GM23248 (cell line): ENCODE measurements at regions not wholly inside any gene's neighbourhood (a gene's known extent, or its start where the extent isn't known, plus 50 kb on each side); places are given as distances from the start of the nearest gene placed in this dataset.

ENCODE experiments used
- DNase-seq: peaks from one replicate; pipeline ENCODE4 v3.0.0-alpha.2; 2015
- H2AFZ ChIP-seq: fragments of 200-600 bp; sonication (generic); 2 replicates; pipeline ENCODE4 v1.6.1; 2016; ENCODE audit warnings: antibody characterized with exemption
- H3F3A ChIP-seq: fragments of 200-600 bp; sonication (generic); 2 replicates; pipeline ENCODE4 v1.6.1; 2016; ENCODE audit warnings: mild to moderate bottlenecking, antibody characterized with exemption, mixed run types; ENCODE audit not compliant: insufficient read depth
- H3K27ac ChIP-seq: fragments of 200-600 bp; sonication (generic); 2 replicates; pipeline ENCODE4 v1.5.1; 2016; ENCODE audit warnings: mild to moderate bottlenecking
- H3K27me3 ChIP-seq: fragments of 200-600 bp; sonication (generic); replicated peaks from 2 replicates; pipeline ENCODE4 v1.6.1; 2016; ENCODE audit warnings: mild to moderate bottlenecking; ENCODE audit not compliant: insufficient read depth
- H3K36me3 ChIP-seq: fragments of 200-600 bp; sonication (generic); 2 replicates; pipeline ENCODE4 v1.6.1; 2016; ENCODE audit warnings: low read depth, mild to moderate bottlenecking
- H3K4me1 ChIP-seq: fragments of 200-600 bp; sonication (generic); 2 replicates; pipeline ENCODE4 v1.6.1; 2016; ENCODE audit warnings: mild to moderate bottlenecking; ENCODE audit not compliant: insufficient read depth
- H3K4me2 ChIP-seq: fragments of 200-600 bp; sonication (generic); one replicate; pipeline ENCODE4 v1.6.1; 2016; ENCODE audit warnings: mild to moderate bottlenecking; ENCODE audit not compliant: unreplicated experiment
- H3K4me3 ChIP-seq: fragments of 200-600 bp; sonication (generic); 2 replicates; pipeline ENCODE4 v1.5.1; 2016; ENCODE audit warnings: mild to moderate bottlenecking
- H3K79me2 ChIP-seq: fragments of 200-600 bp; sonication (generic); 2 replicates; pipeline ENCODE4 v1.6.1; 2016; ENCODE audit warnings: mild to moderate bottlenecking; ENCODE audit not compliant: insufficient read depth
- H3K9ac ChIP-seq: fragments of 200-600 bp; sonication (generic); 2 replicates; pipeline ENCODE4 v1.6.1; 2016; ENCODE audit warnings: mild to moderate bottlenecking
- H3K9me2 ChIP-seq: fragments of 200-600 bp; sonication (generic); 2 replicates; pipeline ENCODE4 v1.6.1; 2016; ENCODE audit warnings: mixed run types, mild to moderate bottlenecking, moderate library complexity; ENCODE audit not compliant: insufficient read depth
- H3K9me3 ChIP-seq: fragments of 200-600 bp; sonication (generic); one replicate; pipeline ENCODE4 v1.6.1; 2017; ENCODE audit warnings: low read depth
- H4K20me1 ChIP-seq: fragments of 200-600 bp; sonication (generic); 2 replicates; pipeline ENCODE4 v1.6.0; 2016; ENCODE audit not compliant: insufficient read depth
- EZH2 ChIP-seq: fragments of 200-600 bp; sonication (generic); IDR thresholded peaks from 2 replicates; pipeline ENCODE4 v1.6.1; 2018; ENCODE audit warnings: antibody characterized with exemption, mild to moderate bottlenecking; ENCODE audit not compliant: insufficient read depth, poor library complexity, severe bottlenecking
- EZH2phosphoT487 ChIP-seq: fragments of 200-600 bp; sonication (generic); IDR thresholded peaks from 2 replicates; pipeline ENCODE4 v1.6.1; 2018; ENCODE audit warnings: antibody characterized with exemption, moderate library complexity, mild to moderate bottlenecking, low read depth; ENCODE audit not compliant: insufficient read depth
- WGBS, 2 experiments: methylation state at CpG; one replicate each; pipeline ENCODE4 v1.1.6; 2015 to 2017; ENCODE audit warnings: low lambda C conversion rate in 2 of 2, low coverage in 1 of 2; ENCODE audit errors: missing lambda C conversion rate in 2 of 2; 5-methylcytosine and 5-hydroxymethylcytosine counted together
- in situ Hi-C: fragments of 300-500 bp; cut with MboI; formaldehyde crosslinking; loops from 2 replicates; pipeline ENCODE4 v1.15.0; 2020

- 0% methylated on average over 1 of the region's 1 CpG for WGBS, 2 experiments
- no peak overlapping the region for H3K9ac ChIP-seq
- in situ Hi-C loops, result no loop called here
- H2AFZ ChIP-seq, result no peak overlapping the region
- H3K4me3 ChIP-seq, result no peak overlapping the region
- H3K9me3 ChIP-seq, result no peaks in the 10 kb centered on the region
- no peaks in the 10 kb centered on the region for H3K36me3 ChIP-seq
- no peaks in the 10 kb centered on the region for H3F3A ChIP-seq
- H3K79me2 ChIP-seq, result no peaks in the 10 kb centered on the region
- H3K9me2 ChIP-seq, result no peaks in the 10 kb centered on the region
- H4K20me1 ChIP-seq, result no peaks in the 10 kb centered on the region
- H3K27me3 ChIP-seq, result no peaks in the 10 kb centered on the region
- no peak overlapping the region for H3K4me2 ChIP-seq
- TF ChIP-seq EZH2 (no peak), EZH2phosphoT487 (no peak)
- no peak overlapping the region for H3K27ac ChIP-seq
- no peak for DNase-seq
- H3K4me1 ChIP-seq, result no peaks in the 10 kb centered on the region
Observed at GRCh38 chr9:85452841-85453240, 288.9 kb downstream of the AGTPBP1 start.

GRCh38 chr9:85451680-85452079 lies 290.1 kb downstream of the AGTPBP1 start:
- no peaks in the 10 kb centered on the region for H3K9me3 ChIP-seq
- no peak overlapping the region for H2AFZ ChIP-seq
- in situ Hi-C loops, result no loop called here
- no peaks in the 10 kb centered on the region for H3K36me3 ChIP-seq
- H3K4me2 ChIP-seq, result no peak overlapping the region
- no peaks in the 10 kb centered on the region for H3K4me1 ChIP-seq
- TF ChIP-seq EZH2phosphoT487, result no peak
- TF ChIP-seq EZH2, result no peak
- no peak overlapping the region for H3K27ac ChIP-seq
- no peak overlapping the region for H3K4me3 ChIP-seq
- H3K9me2 ChIP-seq, result no peaks in the 10 kb centered on the region
- no peaks in the 10 kb centered on the region for H3K79me2 ChIP-seq
- no peak overlapping the region for H3K9ac ChIP-seq
- DNase-seq, result no peak
- no peaks in the 10 kb centered on the region for H3K27me3 ChIP-seq
- no peaks in the 10 kb centered on the region for H4K20me1 ChIP-seq
- 41 to 43% methylated on average over 3 of the region's 3 CpGs for WGBS, 2 experiments
- no peaks in the 10 kb centered on the region for H3F3A ChIP-seq

GRCh38 chr9:85445887-85446286 lies 295.9 kb downstream of the AGTPBP1 start:
- no peak overlapping the region for H2AFZ ChIP-seq
- H3K9me2 ChIP-seq, result no peaks in the 10 kb centered on the region
- H3K36me3 ChIP-seq, result no peaks in the 10 kb centered on the region
- H3F3A ChIP-seq, result no peaks in the 10 kb centered on the region
- H4K20me1 ChIP-seq, result no peaks in the 10 kb centered on the region
- no peak overlapping the region for H3K4me3 ChIP-seq
- in situ Hi-C loops, result no loop called here
- no peak for TF ChIP-seq EZH2
- TF ChIP-seq EZH2phosphoT487, result no peak
- no peaks in the 10 kb centered on the region for H3K79me2 ChIP-seq
- H3K9me3 ChIP-seq, result no peaks in the 10 kb centered on the region
- H3K27me3 ChIP-seq, result no peaks in the 10 kb centered on the region
- no peak overlapping the region for H3K27ac ChIP-seq
- H3K9ac ChIP-seq, result no peak overlapping the region
- DNase-seq, result no peak
- H3K4me1 ChIP-seq, result no peaks in the 10 kb centered on the region
- H3K4me2 ChIP-seq, result no peak overlapping the region

GRCh38 chr9:85444243-85444642 lies 297.5 kb downstream of the AGTPBP1 start:
- in situ Hi-C loops, result no loop called here
- H3K27me3 ChIP-seq, result no peaks in the 10 kb centered on the region
- H3K36me3 ChIP-seq, result no peaks in the 10 kb centered on the region
- H3F3A ChIP-seq, result no peaks in the 10 kb centered on the region
- no peaks in the 10 kb centered on the region for H3K9me2 ChIP-seq
- H3K4me3 ChIP-seq, result no peak overlapping the region
- H3K4me2 ChIP-seq, result no peak overlapping the region
- no peaks in the 10 kb centered on the region for H3K4me1 ChIP-seq
- no peaks in the 10 kb centered on the region for H3K79me2 ChIP-seq
- no peaks in the 10 kb centered on the region for H3K9me3 ChIP-seq
- 27 to 35% methylated on average over 5 of the region's 5 CpGs for WGBS, 2 experiments
- H3K27ac ChIP-seq, result no peak overlapping the region
- H3K9ac ChIP-seq, result no peak overlapping the region
- DNase-seq, result no peak
- no peak overlapping the region for H2AFZ ChIP-seq
- no peaks in the 10 kb centered on the region for H4K20me1 ChIP-seq
- TF ChIP-seq EZH2phosphoT487, result no peak
- TF ChIP-seq EZH2, result no peak

- TF ChIP-seq EZH2phosphoT487, result no peak
- TF ChIP-seq EZH2, result no peak
- no peak overlapping the region for H2AFZ ChIP-seq
- no peak for DNase-seq
- no peaks in the 10 kb centered on the region for H3K9me3 ChIP-seq
- no peak overlapping the region for H3K4me2 ChIP-seq
- no peak overlapping the region for H3K9ac ChIP-seq
- 32 to 42% methylated on average over 7 of the region's 7 CpGs for WGBS, 2 experiments
- no peaks in the 10 kb centered on the region for H3K4me1 ChIP-seq
- in situ Hi-C loops, result no loop called here
- H4K20me1 ChIP-seq, result no peaks in the 10 kb centered on the region
- H3K27ac ChIP-seq, result no peak overlapping the region
- no peaks in the 10 kb centered on the region for H3K79me2 ChIP-seq
- H3F3A ChIP-seq, result no peaks in the 10 kb centered on the region
- no peaks in the 10 kb centered on the region for H3K27me3 ChIP-seq
- H3K36me3 ChIP-seq, result no peaks in the 10 kb centered on the region
- no peak overlapping the region for H3K4me3 ChIP-seq
- H3K9me2 ChIP-seq, result no peaks in the 10 kb centered on the region
Observed at GRCh38 chr9:85443190-85443598, 298.6 kb downstream of the AGTPBP1 start.
